Breast epithelium (tissue), 4 donors: ENCODE measurements at regions not wholly inside any gene's neighbourhood (a gene's known extent, or its start where the extent isn't known, plus 50 kb on each side); places are given as distances from the start of the nearest gene placed in this dataset.

ENCODE experiments used
- DNase-seq, 2 donors: peaks; one replicate each; pipeline ENCODE4 v3.0.0-alpha.2; 2019; ENCODE audit warnings: low spot score in 2 of 2
- H3K27ac ChIP-seq, 2 donors: fragments of 200-600 bp; sonication (generic) in 1 of 2; one replicate each; pipeline ENCODE4 v1.5.1; 2016 to 2019; ENCODE audit warnings: mild to moderate bottlenecking in 1 of 2
- H3K27me3 ChIP-seq, 2 donors: fragments of 200-600 bp; sonication (generic) in 1 of 2; one replicate each; pipeline versions ENCODE4 v1.5.1 to v1.6.0; 2017 to 2019; ENCODE audit warnings: control low read depth in 1 of 2, mild to moderate bottlenecking in 1 of 2
- H3K36me3 ChIP-seq: fragments of 200-600 bp; one replicate; pipeline ENCODE4 v1.5.1; 2019
- H3K4me1 ChIP-seq, 2 donors: fragments of 200-600 bp; sonication (generic); one replicate each; pipeline ENCODE4 v1.5.1; 2016 to 2019; ENCODE audit warnings: control low read depth in 1 of 2
- H3K4me3 ChIP-seq, 3 donors: fragments of 200-600 bp; sonication (generic); 1 replicate in 2 of 3; 2 replicates in 1 of 3; pipeline ENCODE4 v1.5.1; 2016 to 2019; ENCODE audit warnings: mild to moderate bottlenecking in 3 of 3, moderate library complexity in 2 of 3
- H3K9me3 ChIP-seq, 2 donors: fragments of 200-600 bp; sonication (generic) in 1 of 2; one replicate each; pipeline ENCODE4 v1.5.1; 2016 to 2019; ENCODE audit warnings: control low read depth in 1 of 2
- POLR2A ChIP-seq: fragments of 450-650 bp; IDR thresholded peaks from one replicate; pipeline ENCODE4 v1.6.1; 2016; ENCODE audit warnings: antibody characterized with exemption, mild to moderate bottlenecking, moderate library complexity
- POLR2AphosphoS5 ChIP-seq, 3 donors: sonication (generic); formaldehyde crosslinking; IDR thresholded peaks; one replicate each; pipeline ENCODE4 v1.6.1; 2017; ENCODE audit warnings: antibody characterized with exemption in 3 of 3
- intact Hi-C: fragments of 100-400 bp; cut with DNase I; formaldehyde crosslinking; loops from one replicate; pipeline ENCODE4 v1.15.1; 2023; ENCODE audit warnings: low total_unique reads
- TF ChIP-seq, protein P1 (sequence below), 3 donors: fragments of 450-650 bp; IDR thresholded peaks; one replicate each; pipeline ENCODE4 v1.5.1; 2016 to 2017; ENCODE audit warnings: antibody characterized with exemption in 3 of 3, mild to moderate bottlenecking in 3 of 3, moderate library complexity in 3 of 3

DNA sequence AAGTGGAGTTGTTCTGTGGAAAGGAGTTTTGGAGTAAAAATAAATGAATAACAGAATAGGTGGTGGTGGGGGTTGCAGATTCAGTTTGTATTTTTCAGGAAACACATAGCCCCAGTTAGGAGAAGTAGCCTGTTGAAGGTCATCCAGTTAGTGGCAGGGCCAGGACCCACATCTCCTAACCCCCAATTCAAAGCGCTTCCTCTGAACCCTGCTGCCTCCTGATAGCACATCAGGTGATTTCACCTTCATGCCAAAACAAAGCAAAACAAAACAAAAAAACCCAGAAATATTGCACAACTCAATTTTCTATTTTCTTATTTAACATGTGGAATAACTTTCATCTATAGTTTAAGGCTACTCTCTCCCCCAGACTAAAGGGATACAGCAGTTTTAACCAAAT lies 112.3 kb upstream of the UGP2 start:
- H3K27me3 ChIP-seq, result no peaks in the 10 kb centered on the region

GRCh38 chr2:63729831-63730230 lies 111.9 kb upstream of the UGP2 start:
- Histone ChIP-seq H3K4me1 (no peaks in the 10 kb centered on the region), H3K27ac (no peak overlapping the region), H3K36me3 (no peaks in the 10 kb centered on the region), H3K9me3 (no peaks in the 10 kb centered on the region), H3K4me3 (no peak overlapping the region), H3K27me3 (no peaks in the 10 kb centered on the region)
- intact Hi-C loops, result no loop called here
- DNase-seq, result no peak
- no peak for TF ChIP-seq POLR2AphosphoS5 (IDR thresholded peaks at IDR 0.05)
- no peak for TF ChIP-seq POLR2A
- TF ChIP-seq, protein P1, sequence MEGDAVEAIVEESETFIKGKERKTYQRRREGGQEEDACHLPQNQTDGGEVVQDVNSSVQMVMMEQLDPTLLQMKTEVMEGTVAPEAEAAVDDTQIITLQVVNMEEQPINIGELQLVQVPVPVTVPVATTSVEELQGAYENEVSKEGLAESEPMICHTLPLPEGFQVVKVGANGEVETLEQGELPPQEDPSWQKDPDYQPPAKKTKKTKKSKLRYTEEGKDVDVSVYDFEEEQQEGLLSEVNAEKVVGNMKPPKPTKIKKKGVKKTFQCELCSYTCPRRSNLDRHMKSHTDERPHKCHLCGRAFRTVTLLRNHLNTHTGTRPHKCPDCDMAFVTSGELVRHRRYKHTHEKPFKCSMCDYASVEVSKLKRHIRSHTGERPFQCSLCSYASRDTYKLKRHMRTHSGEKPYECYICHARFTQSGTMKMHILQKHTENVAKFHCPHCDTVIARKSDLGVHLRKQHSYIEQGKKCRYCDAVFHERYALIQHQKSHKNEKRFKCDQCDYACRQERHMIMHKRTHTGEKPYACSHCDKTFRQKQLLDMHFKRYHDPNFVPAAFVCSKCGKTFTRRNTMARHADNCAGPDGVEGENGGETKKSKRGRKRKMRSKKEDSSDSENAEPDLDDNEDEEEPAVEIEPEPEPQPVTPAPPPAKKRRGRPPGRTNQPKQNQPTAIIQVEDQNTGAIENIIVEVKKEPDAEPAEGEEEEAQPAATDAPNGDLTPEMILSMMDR (IDR thresholded peaks at IDR 0.05), result no peak

More for the DNA sequence above, 112.3 kb upstream of the UGP2 start:
- no peaks in the 10 kb centered on the region for H3K9me3 ChIP-seq
- DNase-seq, result no peak
- intact Hi-C loops, result no loop called here
- H3K4me3 ChIP-seq, result no peak overlapping the region
- no peaks in the 10 kb centered on the region for H3K36me3 ChIP-seq
- no peak overlapping the region for H3K27ac ChIP-seq
- H3K4me1 ChIP-seq, result no peaks in the 10 kb centered on the region
- TF ChIP-seq POLR2AphosphoS5 (IDR thresholded peaks at IDR 0.05) (no peak), POLR2A (no peak)
- TF ChIP-seq, protein P1 (IDR thresholded peaks at IDR 0.05), result no peak

GRCh38 chr2:63734510-63734909 lies 107.2 kb upstream of the UGP2 start:
- DNase-seq, result no peak
- Histone ChIP-seq H3K4me1 (peaks cover 0 to 4% of the 10 kb centered on the region in 2 donors), H3K27me3 (no peaks in the 10 kb centered on the region), H3K9me3 (no peaks in the 10 kb centered on the region), H3K4me3 (no peak overlapping the region), H3K27ac (no peak overlapping the region), H3K36me3 (no peaks in the 10 kb centered on the region)
- intact Hi-C loops, result no loop called here
- TF ChIP-seq POLR2A (no peak), POLR2AphosphoS5 (IDR thresholded peaks at IDR 0.05) (no peak)
- TF ChIP-seq, protein P1 (IDR thresholded peaks at IDR 0.05), result no peak

DNA sequence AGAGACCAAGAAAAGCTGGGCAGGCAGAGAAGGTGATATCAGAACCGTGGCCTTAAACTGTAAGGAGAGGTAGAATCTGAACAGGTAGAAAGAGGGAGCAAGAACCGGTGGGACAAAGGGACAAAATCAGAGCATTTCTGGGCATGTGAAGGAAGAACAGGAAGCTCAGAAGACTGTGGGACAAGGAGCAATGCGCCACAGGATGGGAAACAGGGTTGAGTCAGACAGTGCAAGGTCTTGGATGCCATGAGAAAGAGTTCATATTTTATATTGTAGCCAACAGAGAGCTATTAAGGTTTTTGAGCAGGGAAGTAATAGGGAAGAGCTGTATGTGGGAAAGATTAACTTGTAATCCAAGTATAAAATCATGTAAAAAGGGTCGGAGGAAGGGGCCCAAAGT lies 106.4 kb upstream of the UGP2 start:
- Histone ChIP-seq H3K9me3 (no peaks in the 10 kb centered on the region), H3K4me3 (no peak overlapping the region), H3K27me3 (no peaks in the 10 kb centered on the region), H3K27ac (no peak overlapping the region), H3K36me3 (no peaks in the 10 kb centered on the region), H3K4me1 (peaks cover 0 to 4% of the 10 kb centered on the region in 2 donors)
- no peak for DNase-seq
- intact Hi-C loops, result no loop called here
- TF ChIP-seq POLR2AphosphoS5 (IDR thresholded peaks at IDR 0.05) (no peak), POLR2A (no peak)
- TF ChIP-seq, protein P1 (IDR thresholded peaks at IDR 0.05), result no peak

DNA sequence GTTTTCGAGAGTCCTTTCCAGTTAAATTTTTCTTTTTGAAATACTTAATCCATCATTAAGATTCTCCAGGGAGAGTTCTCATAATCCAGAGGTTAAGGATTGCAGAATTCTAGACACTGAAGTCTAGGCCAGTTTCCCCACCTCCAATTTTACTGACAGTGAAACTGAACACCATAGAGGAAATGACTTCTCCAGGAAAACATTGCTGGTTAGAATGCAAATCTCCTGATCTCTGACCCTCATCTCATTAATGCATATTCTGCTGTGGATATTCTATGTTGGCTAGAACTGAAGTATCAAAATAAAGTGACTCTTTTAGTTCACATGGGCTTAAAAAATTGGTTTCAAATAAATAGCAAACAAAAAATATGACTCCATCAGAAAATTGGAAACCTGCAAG lies 105.8 kb upstream of the UGP2 start:
- Histone ChIP-seq H3K4me3 (no peak overlapping the region), H3K36me3 (no peaks in the 10 kb centered on the region), H3K4me1 (peaks cover 0 to 4% of the 10 kb centered on the region in 2 donors), H3K27me3 (no peaks in the 10 kb centered on the region), H3K27ac (no peak overlapping the region), H3K9me3 (no peaks in the 10 kb centered on the region)
- intact Hi-C loops, result no loop called here
- no peak for TF ChIP-seq POLR2A
- TF ChIP-seq, protein P1 (IDR thresholded peaks at IDR 0.05), result no peak
- TF ChIP-seq POLR2AphosphoS5 (IDR thresholded peaks at IDR 0.05), result no peak
- DNase-seq, result no peak
